ENCODE measurements at regions not wholly inside any gene's neighbourhood (a gene's known extent, or its start where the extent isn't known, plus 50 kb on each side); places are given as distances from the start of the nearest gene placed in this dataset.

DNA sequence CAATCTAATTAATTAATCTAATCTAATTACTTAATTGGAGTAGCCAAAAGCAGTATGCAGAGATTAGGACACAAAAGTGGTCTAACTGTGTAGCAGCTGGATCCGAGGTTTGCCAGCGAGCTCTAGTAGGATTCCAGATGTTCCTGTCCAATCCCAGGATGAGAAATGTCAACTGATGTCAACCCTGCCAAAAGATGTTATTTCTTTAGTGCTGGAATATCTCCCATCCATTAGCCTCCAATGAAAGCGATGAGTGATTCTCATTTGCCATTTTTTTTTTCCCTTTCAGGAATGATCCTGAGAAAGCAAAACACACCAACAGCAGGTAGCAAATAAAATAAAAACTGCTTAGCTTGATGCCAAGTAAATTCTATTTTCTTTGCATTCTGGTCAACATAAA lies 372.9 kb downstream of the STIM2 start:
- peaks cover 0 to 3% of the 10 kb centered on the region in 2 experiments for H3K9me3 ChIP-seq (ENCODE audit: control insufficient read depth in 1 of 2, insufficient read depth in 1 of 2, low read length in 2 of 2)
- no peaks in the 10 kb centered on the region for H3K4me1 ChIP-seq (ENCODE audit: insufficient read depth, low read length)
- Mint-ChIP-seq H3K36me3 (ENCODE audit: low read depth) (no peaks in the 10 kb centered on the region), H3K4me1 (ENCODE audit: low read depth) (no peaks in the 10 kb centered on the region), H3K4me3 (no peak overlapping the region), H3K27me3 (no peaks in the 10 kb centered on the region), H3K9me3 (no peaks in the 10 kb centered on the region), H3K27ac (no peak overlapping the region)
- ATAC-seq (ENCODE audit: poor library complexity): no peak
- ChIA-PET CTCF (no interaction called here), POLR2A (no interaction called here)
- no peak overlapping the region for H3K4me3 ChIP-seq (ENCODE audit: low read length)
- H3K36me3 ChIP-seq (ENCODE audit: insufficient read depth, low read length): no peaks in the 10 kb centered on the region
- DNase-seq: no peak
- no peak overlapping the region for H3K27ac ChIP-seq (ENCODE audit: low read depth in 1 of 2, low read length in 2 of 2)
- intact Hi-C loops (cut with DNase I, micrococcal nuclease): no loop called here
- no peaks in the 10 kb centered on the region for H3K27me3 ChIP-seq (ENCODE audit: control insufficient read depth in 1 of 2, insufficient read depth in 2 of 2, low read length in 2 of 2)
- TF ChIP-seq, protein P1, sequence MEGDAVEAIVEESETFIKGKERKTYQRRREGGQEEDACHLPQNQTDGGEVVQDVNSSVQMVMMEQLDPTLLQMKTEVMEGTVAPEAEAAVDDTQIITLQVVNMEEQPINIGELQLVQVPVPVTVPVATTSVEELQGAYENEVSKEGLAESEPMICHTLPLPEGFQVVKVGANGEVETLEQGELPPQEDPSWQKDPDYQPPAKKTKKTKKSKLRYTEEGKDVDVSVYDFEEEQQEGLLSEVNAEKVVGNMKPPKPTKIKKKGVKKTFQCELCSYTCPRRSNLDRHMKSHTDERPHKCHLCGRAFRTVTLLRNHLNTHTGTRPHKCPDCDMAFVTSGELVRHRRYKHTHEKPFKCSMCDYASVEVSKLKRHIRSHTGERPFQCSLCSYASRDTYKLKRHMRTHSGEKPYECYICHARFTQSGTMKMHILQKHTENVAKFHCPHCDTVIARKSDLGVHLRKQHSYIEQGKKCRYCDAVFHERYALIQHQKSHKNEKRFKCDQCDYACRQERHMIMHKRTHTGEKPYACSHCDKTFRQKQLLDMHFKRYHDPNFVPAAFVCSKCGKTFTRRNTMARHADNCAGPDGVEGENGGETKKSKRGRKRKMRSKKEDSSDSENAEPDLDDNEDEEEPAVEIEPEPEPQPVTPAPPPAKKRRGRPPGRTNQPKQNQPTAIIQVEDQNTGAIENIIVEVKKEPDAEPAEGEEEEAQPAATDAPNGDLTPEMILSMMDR (IDR thresholded peaks at IDR 0.05): no peak

DNA sequence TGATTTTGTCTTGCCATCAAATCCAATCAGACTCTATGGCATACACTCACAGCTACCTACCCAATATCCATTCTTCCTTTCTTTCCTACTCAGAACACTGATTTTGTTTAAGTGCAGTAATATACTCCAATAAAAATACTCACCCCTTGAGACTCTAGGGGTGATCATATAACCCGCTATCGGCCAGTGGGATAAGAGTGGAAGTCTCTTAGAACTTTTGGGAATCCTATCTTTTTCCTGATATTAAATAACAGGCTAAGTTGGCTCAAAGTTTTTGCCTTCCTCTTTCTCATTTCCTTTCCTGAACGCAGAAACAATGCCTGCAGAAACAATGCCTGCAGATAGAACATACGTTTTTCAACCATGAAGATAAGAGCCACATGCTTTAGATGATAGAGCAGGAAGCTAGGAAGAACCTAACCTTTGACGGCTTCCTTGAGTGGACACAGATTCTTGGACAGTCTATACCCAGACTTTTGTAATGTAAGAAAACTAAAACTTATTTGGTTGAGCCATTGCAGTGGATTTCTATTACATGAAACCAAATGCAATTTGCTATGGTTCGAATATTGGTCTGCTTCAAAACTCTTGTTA lies 373.8 kb downstream of the STIM2 start:
- no peaks in the 10 kb centered on the region for H3K36me3 Mint-ChIP-seq (ENCODE audit: low read depth)
- no peak overlapping the region for H3K27ac Mint-ChIP-seq
- no peaks in the 10 kb centered on the region for H3K36me3 ChIP-seq (ENCODE audit: insufficient read depth, low read length)
- H3K27me3 Mint-ChIP-seq: no peaks in the 10 kb centered on the region
- no peaks in the 10 kb centered on the region for H3K4me1 ChIP-seq (ENCODE audit: insufficient read depth, low read length)
- ATAC-seq (ENCODE audit: poor library complexity) (no peak), DNase-seq (no peak)
- CTCF ChIA-PET: no interaction called here
- intact Hi-C loops (cut with DNase I, micrococcal nuclease): no loop called here
- TF ChIP-seq, protein P1 (IDR thresholded peaks at IDR 0.05): no peak
- no peaks in the 10 kb centered on the region for H3K9me3 Mint-ChIP-seq
- no peak overlapping the region for H3K27ac ChIP-seq (ENCODE audit: low read depth in 1 of 2, low read length in 2 of 2)
- no peaks in the 10 kb centered on the region for H3K4me1 Mint-ChIP-seq (ENCODE audit: low read depth)
- H3K4me3 Mint-ChIP-seq: no peak overlapping the region
- POLR2A ChIA-PET: no interaction called here
- H3K9me3 ChIP-seq (ENCODE audit: control insufficient read depth in 1 of 2, insufficient read depth in 1 of 2, low read length in 2 of 2): peaks cover 0 to 3% of the 10 kb centered on the region in 2 experiments
- no peaks in the 10 kb centered on the region for H3K27me3 ChIP-seq (ENCODE audit: control insufficient read depth in 1 of 2, insufficient read depth in 2 of 2, low read length in 2 of 2)
- no peak overlapping the region for H3K4me3 ChIP-seq (ENCODE audit: low read length)

- TF ChIP-seq, protein P1 (IDR thresholded peaks at IDR 0.05): no peak
- ChIA-PET POLR2A (no interaction called here), CTCF (no interaction called here)
- no peaks in the 10 kb centered on the region for H3K36me3 ChIP-seq (ENCODE audit: insufficient read depth, low read length)
- intact Hi-C loops (cut with DNase I, micrococcal nuclease): no loop called here
- Mint-ChIP-seq H3K36me3 (ENCODE audit: low read depth) (no peaks in the 10 kb centered on the region), H3K27ac (no peak overlapping the region), H3K27me3 (no peaks in the 10 kb centered on the region), H3K4me3 (no peak overlapping the region), H3K9me3 (peaks cover 3% of the 10 kb centered on the region), H3K4me1 (ENCODE audit: low read depth) (no peaks in the 10 kb centered on the region)
- no peak overlapping the region for H3K27ac ChIP-seq (ENCODE audit: low read depth in 1 of 2, low read length in 2 of 2)
- H3K9me3 ChIP-seq (ENCODE audit: control insufficient read depth in 1 of 2, insufficient read depth in 1 of 2, low read length in 2 of 2): no peaks in the 10 kb centered on the region
- no peaks in the 10 kb centered on the region for H3K4me1 ChIP-seq (ENCODE audit: insufficient read depth, low read length)
- no peak for DNase-seq
- no peak for ATAC-seq (ENCODE audit: poor library complexity)
- no peaks in the 10 kb centered on the region for H3K27me3 ChIP-seq (ENCODE audit: control insufficient read depth in 1 of 2, insufficient read depth in 2 of 2, low read length in 2 of 2)
- no peak overlapping the region for H3K4me3 ChIP-seq (ENCODE audit: low read length)
Measured at GRCh38 chr4:27239641-27240040, 379.0 kb downstream of the STIM2 start.

Measured in CD4-positive, alpha-beta T cell (primary cell).